K562 (cell line): ENCODE measurements at regions not wholly inside any gene's neighbourhood (a gene's known extent, or its start where the extent isn't known, plus 50 kb on each side); places are given as distances from the start of the nearest gene placed in this dataset.

Experiments used
- ATAC-seq: fragments of 200-7000 bp; cut with Tn5 transposase; 3 replicates; pipeline ENCODE4 v1.9.1; 2020; ENCODE audit warnings: moderate library complexity
- BruUV-seq: library from RNA; stranded (reverse); fragments of 400-500 nt; replicated peaks from 2 replicates; lab custom pipeline; 2021; lab: Mats Ljungman, UMichigan
- CTCF ChIA-PET: fragments of 300-600 bp; formaldehyde crosslinking; extraction: SDS; loops from one replicate; lab custom pipeline; 2021; ENCODE audit warnings: low intra/inter-chr PET ratio; lab: Yijun Ruan, JAX
- POLR2A ChIA-PET: fragments of 300-600, 350-650 bp; sonication (Branson Sonifier 250); formaldehyde crosslinking; extraction: SDS; loops from one replicate; lab custom pipeline; 2021; ENCODE audit warnings: antibody characterized with exemption, inconsistent platforms; lab: Yijun Ruan, JAX
- DNase-seq, 4 experiments: peaks; one replicate each; pipeline versions ENCODE4 v3.0.0 to v3.0.0-alpha.2; 2011 to 2018; ENCODE audit warnings: low spot score in 3 of 4, mixed read lengths in 3 of 4; ENCODE audit errors: extremely low read depth in 1 of 4
- FAIRE-seq: peaks from 2 replicates; lab custom pipeline; 2011; peaks lifted over from hg19 to GRCh38; lab: Jason Lieb, UNC
- H2AFZ ChIP-seq: 2 replicates; pipeline ENCODE4 v1.6.0; 2011; ENCODE audit warnings: low read depth, low read length, control low read depth, inconsistent platforms
- H3K27ac ChIP-seq: fragments of 200-600 bp; 3 replicates; pipeline ENCODE4 v1.8.0; 2011; ENCODE audit warnings: low read depth, mild to moderate bottlenecking, control low read depth, inconsistent platforms, low read length, moderate library complexity, mixed read lengths; ENCODE audit errors: extremely low read depth
- H3K27me3 ChIP-seq, 2 experiments: fragments of 300-600 bp in 1 of 2; 2 replicates in 1 of 2; 3 replicates in 1 of 2; pipeline versions ENCODE4 v1.6.0 to v1.8.0; 2011; ENCODE audit warnings: inconsistent platforms in 2 of 2, low read length in 2 of 2, mild to moderate bottlenecking in 1 of 2, mixed read lengths in 1 of 2, moderate library complexity in 1 of 2; ENCODE audit not compliant: control insufficient read depth in 2 of 2, insufficient read depth in 2 of 2
- H3K36me3 ChIP-seq: fragments of 300-600 bp; 3 replicates; pipeline ENCODE4 v1.8.0; 2011; ENCODE audit warnings: mild to moderate bottlenecking, low read length, inconsistent platforms; ENCODE audit not compliant: control insufficient read depth, insufficient read depth
- H3K4me1 ChIP-seq, 2 experiments: fragments of 200-600 bp in 1 of 2; replicated peaks in 1 of 2; 2 replicates in 1 of 2; 3 replicates in 1 of 2; pipeline versions ENCODE4 v1.5.1 to v1.8.0; 2011; ENCODE audit warnings: inconsistent platforms in 2 of 2, low read length in 2 of 2, mild to moderate bottlenecking in 1 of 2, mixed read lengths in 1 of 2, moderate library complexity in 1 of 2; ENCODE audit not compliant: control insufficient read depth in 2 of 2, insufficient read depth in 2 of 2
- H3K4me2 ChIP-seq: 2 replicates; pipeline ENCODE4 v1.6.1; 2011; ENCODE audit warnings: low read length, control low read depth, inconsistent platforms, mixed read lengths; ENCODE audit not compliant: insufficient read depth
- H3K4me3 ChIP-seq: fragments of 200-600 bp; sonication (generic), shearing (Covaris generic); 2 replicates; pipeline ENCODE4 v1.5.1; 2016; ENCODE audit warnings: control low read depth, inconsistent platforms
- H3K79me2 ChIP-seq: fragments of 200-600 bp; 3 replicates; pipeline ENCODE4 v1.8.0; 2011; ENCODE audit warnings: low read length, inconsistent platforms; ENCODE audit not compliant: control insufficient read depth, insufficient read depth
- H3K9ac ChIP-seq, 2 experiments: 2 replicates each; pipeline versions ENCODE4 v1.6.0 to v1.6.1; 2011; ENCODE audit warnings: low read depth in 2 of 2, low read length in 2 of 2, control low read depth in 1 of 2, inconsistent platforms in 1 of 2, mild to moderate bottlenecking in 1 of 2, mixed read lengths in 1 of 2; ENCODE audit not compliant: insufficient read depth in 1 of 2
- H3K9me1 ChIP-seq: one replicate; pipeline ENCODE4 v1.6.0; 2011; ENCODE audit warnings: inconsistent platforms, mild to moderate bottlenecking, low read length, moderate library complexity; ENCODE audit not compliant: control insufficient read depth, insufficient read depth
- H3K9me3 ChIP-seq: replicated peaks from 2 replicates; pipeline ENCODE4 v1.5.1; 2011; ENCODE audit warnings: low read depth, low read length, inconsistent platforms; ENCODE audit not compliant: control insufficient read depth, insufficient read depth
- H4K20me1 ChIP-seq: replicated peaks from 2 replicates; pipeline ENCODE4 v1.6.1; 2011; ENCODE audit warnings: low read length, inconsistent platforms, mixed read lengths; ENCODE audit not compliant: control insufficient read depth, insufficient read depth
- ATF6 ChIP-seq: sonication (generic); formaldehyde crosslinking; IDR thresholded peaks from 2 replicates; pipeline ENCODE4 v1.4.0; 2020; ENCODE audit warnings: mild to moderate bottlenecking, missing genetic modification reagents
- BACH1 ChIP-seq: fragments of 200-800 bp; sonication (Bioruptor generic); IDR thresholded peaks from 2 replicates; pipeline ENCODE4 v1.6.1; 2016; ENCODE audit warnings: missing genetic modification characterization, missing compliant biosample characterization
- CHD2 ChIP-seq: IDR thresholded peaks from 2 replicates; pipeline ENCODE4 v1.6.1; 2011; ENCODE audit warnings: low read depth, low read length
- DEAF1 ChIP-seq: fragments of 450-650 bp; formaldehyde crosslinking; IDR thresholded peaks from 2 replicates; pipeline ENCODE4 v1.4.0; 2020; ENCODE audit warnings: mild to moderate bottlenecking, moderate library complexity
- FOSL1 ChIP-seq: fragments of 200-800 bp; sonication (Bioruptor generic); conservative IDR thresholded peaks from 2 replicates; pipeline ENCODE4 v1.6.1; 2016; ENCODE audit warnings: missing genetic modification characterization, missing compliant biosample characterization
- HMG20B ChIP-seq: fragments of 250-450 bp; sonication (Bioruptor Pico); IDR thresholded peaks from 2 replicates; pipeline ENCODE4 v1.5.0; 2021; ENCODE audit warnings: mild to moderate bottlenecking
- JUN ChIP-seq, 2 experiments: sonication (generic) in 1 of 2; formaldehyde crosslinking in 1 of 2; IDR thresholded peaks; 2 replicates each; pipeline versions ENCODE4 v1.6.1 to v1.8.0; 2012 to 2022; ENCODE audit warnings: borderline replicate concordance in 2 of 2, mild to moderate bottlenecking in 2 of 2, improper control_type of control experiment in 1 of 2, low read depth in 1 of 2, low read length in 1 of 2, missing genetic modification reagents in 1 of 2
- NR0B1 ChIP-seq: fragments of 450-650 bp; IDR thresholded peaks from one replicate; pipeline ENCODE4 v1.6.1; 2018; ENCODE audit warnings: mild to moderate bottlenecking, moderate library complexity; ENCODE audit not compliant: partially characterized antibody
- TBP ChIP-seq: optimal IDR thresholded peaks from 2 replicates; pipeline ENCODE3; 2011; ENCODE audit warnings: low read depth, low read length, improper control_type of control experiment
- TEAD2 ChIP-seq: fragments of 450-650 bp; IDR thresholded peaks from 2 replicates; pipeline ENCODE4 v1.6.1; 2016; ENCODE audit warnings: missing genetic modification characterization, control low read depth, missing compliant biosample characterization
- ZBTB5 ChIP-seq: fragments of 450-650 bp; IDR thresholded peaks from 2 replicates; pipeline ENCODE4 v1.6.1; 2017; ENCODE audit warnings: antibody characterized with exemption
- ZNF395 ChIP-seq: fragments of 200-800 bp; sonication (Bioruptor generic); IDR thresholded peaks from 2 replicates; pipeline ENCODE4 v1.6.1; 2017; ENCODE audit warnings: missing genetic modification characterization, missing compliant biosample characterization
- WGBS: fragments of 100-300 bp; shearing (Covaris generic); methylation state at CpG from one replicate; pipeline ENCODE4 v1.1.6; 2016; ENCODE audit warnings: low coverage, mixed read lengths; ENCODE audit not compliant: insufficient coverage; ENCODE audit errors: missing lambda C conversion rate; 5-methylcytosine and 5-hydroxymethylcytosine counted together
- in situ Hi-C: fragments of 300-500 bp; cut with MboI; formaldehyde crosslinking; loops from 4 replicates; pipeline ENCODE4 v1.15.0; 2018; ENCODE audit warnings: inconsistent platforms, mixed read lengths
- intact Hi-C: fragments of 100-400 bp; cut with micrococcal nuclease; formaldehyde crosslinking; loops from 2 replicates; pipeline ENCODE4 v1.14.2; 2022

GRCh38 chr1:166490437-166490991 lies 323.7 kb upstream of the FAM78B start:
- Histone ChIP-seq H3K4me1 (peaks cover 8 to 43% of the 10 kb centered on the region in 2 experiments; a peak in 4 of 5 replicates), H3K9me1 (no peaks in the 10 kb centered on the region), H3K79me2 (no peaks in the 10 kb centered on the region), H3K9me3 (no peaks in the 10 kb centered on the region), H3K27me3 (no peaks in the 10 kb centered on the region), H3K9ac (peak overlapping the region in 1 of 2 experiments; percentile 83; a peak in 2 of 4 replicates), H3K4me2 (peak overlapping the region; percentile 81), H3K4me3 (peak overlapping the region; percentile 42), H4K20me1 (no peaks in the 10 kb centered on the region), H2AFZ (peak overlapping the region; percentile 84), H3K36me3 (no peaks in the 10 kb centered on the region), H3K27ac (peak overlapping the region; percentile 92)
- in situ Hi-C loops = no loop called here
- DNase-seq (peak in 2 of 4 experiments; percentile 44 to 75), FAIRE-seq (no peak), ATAC-seq (no peak)
- intact Hi-C loops = loop anchor here (5.0 kb wide), 1 partner anchor 97 kb away; no protein-coding TSS in a partner anchor
- ChIA-PET CTCF (interaction anchor here (0.7 kb wide), 1 partner anchor 569 kb away, joined by 3 read pairs; no protein-coding TSS in a partner anchor), POLR2A (interaction anchor here (0.6 to 2.5 kb wide), 9 partner anchors 9 to 431 kb away, joined by 3 to 20 read pairs (median 5); no protein-coding TSS in a partner anchor)
- WGBS = 43% methylated on average over 5 of the region's 5 CpGs
- BruUV-seq = TSS peak; percentile 73
- peak; percentile 15 for TF ChIP-seq TBP
- no peak for TF ChIP-seq ATF6 (CRISPR knock-in tag)
- 0 out of 2 replicates have a peak, but pooled peaks have one; percentile 38 for TF ChIP-seq TEAD2 (tag)
- TF ChIP-seq CHD2 = no peak
- no peak; the same call in 1 of the 2 replicates for TF ChIP-seq ZNF395 (CRISPR knock-in tag)
- no peak for TF ChIP-seq HMG20B
- TF ChIP-seq NR0B1 = no peak
- TF ChIP-seq DEAF1 = no peak
- TF ChIP-seq BACH1 (tag) = peak; percentile 43; the same call in 1 of the 2 replicates
- TF ChIP-seq JUN (IDR thresholded peaks at IDR 0.05; ENCODE audit: borderline replicate concordance, low read depth, low read length) = no peak
- TF ChIP-seq JUN (CRISPR knock-in tag; IDR thresholded peaks at IDR 0.05; ENCODE audit: borderline replicate concordance) = no peak
- TF ChIP-seq ZBTB5 = no peak
- TF ChIP-seq FOSL1 (tag) = 0 out of 2 replicates have a peak, but pooled peaks have one; percentile 59
